Activated CD4-positive, alpha-beta T cell treated with anti-CD3 and anti-CD28 coated beads for 36 hours (primary cell): ENCODE measurements at regions not wholly inside any gene's neighbourhood (a gene's known extent, or its start where the extent isn't known, plus 50 kb on each side); places are given as distances from the start of the nearest gene placed in this dataset.

ENCODE experiments used
- ATAC-seq: fragments of 200-7000 bp; cut with Tn5 transposase; one replicate; pipeline ENCODE4 v1.10.0; 2021; ENCODE audit warnings: mild to moderate bottlenecking, moderate library complexity
- CTCF ChIA-PET: fragments of 350-600 bp; sonication (Branson Sonifier 250); formaldehyde crosslinking; loops from one replicate; lab custom pipeline; 2021; ENCODE audit warnings: antibody characterized with exemption; lab: Charles Lee
- POLR2A ChIA-PET: fragments of 350-600 bp; sonication (Branson Sonifier 250); formaldehyde crosslinking; loops from one replicate; lab custom pipeline; 2021; ENCODE audit warnings: antibody characterized with exemption, inconsistent platforms; lab: Charles Lee
- DNase-seq: peaks from one replicate; pipeline ENCODE4 v3.0.0-alpha.2; 2020
- H3K27ac Mint-ChIP-seq: one replicate; pipeline ENCODE4 v1.8.0; 2021; ENCODE audit warnings: mixed read lengths
- H3K27me3 Mint-ChIP-seq: one replicate; pipeline ENCODE4 v1.8.0; 2021; ENCODE audit warnings: mixed read lengths
- H3K36me3 Mint-ChIP-seq: one replicate; pipeline ENCODE4 v1.8.0; 2021; ENCODE audit warnings: low read depth, mixed read lengths
- H3K4me1 Mint-ChIP-seq: one replicate; pipeline ENCODE4 v1.8.0; 2021; ENCODE audit warnings: mixed read lengths
- H3K4me3 Mint-ChIP-seq: one replicate; pipeline ENCODE4 v1.8.0; 2021; ENCODE audit warnings: mild to moderate bottlenecking, moderate library complexity, mixed read lengths
- H3K9me3 Mint-ChIP-seq: one replicate; pipeline ENCODE4 v1.8.0; 2021; ENCODE audit warnings: low read depth, mixed read lengths
- intact Hi-C, 2 experiments: fragments of 100-400 bp; cut with DNase I in 1 of 2; cut with micrococcal nuclease in 1 of 2; formaldehyde crosslinking; loops; one replicate each; pipeline versions ENCODE4 v1.14.2 to v1.15.1; 2022 to 2024; cut with DNase I, micrococcal nuclease

DNA sequence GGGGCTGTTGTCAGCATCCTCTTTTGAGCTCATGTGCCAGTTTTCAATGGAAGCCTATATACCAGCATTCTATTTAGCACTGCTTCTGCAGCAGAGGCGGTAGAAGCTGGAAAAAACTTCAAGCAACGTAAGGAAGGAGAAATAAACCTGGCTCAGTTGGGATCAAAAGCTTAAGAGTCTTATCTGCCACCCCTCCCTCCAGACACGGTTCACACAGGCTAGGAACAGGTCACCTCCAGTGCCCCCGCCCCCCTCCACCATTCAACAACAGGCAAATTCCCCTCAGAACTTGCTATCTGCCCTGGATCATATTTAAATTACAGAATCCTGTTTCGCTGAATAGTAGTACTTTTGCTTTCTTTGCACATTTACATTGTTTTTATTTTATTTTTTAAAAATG lies 384.8 kb upstream of the PKDCC start:
- ChIA-PET CTCF (interaction anchor here (1.4 kb wide), 1 partner anchor 35 kb away, joined by 3 read pairs; no protein-coding TSS in a partner anchor), POLR2A (no interaction called here)
- no peak overlapping the region for H3K4me3 Mint-ChIP-seq
- no peaks in the 10 kb centered on the region for H3K27me3 Mint-ChIP-seq
- H3K27ac Mint-ChIP-seq, result no peak overlapping the region
- H3K36me3 Mint-ChIP-seq, result no peaks in the 10 kb centered on the region
- no peaks in the 10 kb centered on the region for H3K4me1 Mint-ChIP-seq
- H3K9me3 Mint-ChIP-seq, result no peaks in the 10 kb centered on the region
- no peak for DNase-seq
- ATAC-seq, result no peak
- intact Hi-C loops, result no loop called here

DNA sequence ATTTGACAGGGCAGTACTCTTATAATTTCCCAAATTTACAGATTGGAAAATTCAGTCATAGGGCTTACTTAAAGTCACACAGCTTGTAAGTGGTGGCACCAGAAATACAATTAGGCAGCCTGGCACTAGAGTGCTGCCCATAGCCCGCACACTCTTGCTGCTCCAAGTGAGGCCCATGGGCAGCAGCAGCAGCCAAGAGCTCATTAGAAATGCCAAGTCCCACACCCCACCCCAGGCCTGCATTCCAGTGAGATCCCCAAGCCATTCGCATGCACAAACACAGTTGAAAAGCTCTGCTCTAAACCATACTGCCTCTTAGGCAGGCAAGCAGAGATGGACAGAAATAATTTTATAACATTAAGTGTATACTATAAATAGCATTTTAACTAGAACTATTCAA lies 379.3 kb upstream of the PKDCC start:
- Mint-ChIP-seq H3K9me3 (no peaks in the 10 kb centered on the region), H3K36me3 (no peaks in the 10 kb centered on the region), H3K4me1 (no peaks in the 10 kb centered on the region), H3K27me3 (peaks cover 2% of the 10 kb centered on the region), H3K27ac (no peak overlapping the region), H3K4me3 (no peak overlapping the region)
- ChIA-PET CTCF (no interaction called here), POLR2A (no interaction called here)
- ATAC-seq, result no peak
- DNase-seq, result no peak
- intact Hi-C loops, result no loop called here

DNA sequence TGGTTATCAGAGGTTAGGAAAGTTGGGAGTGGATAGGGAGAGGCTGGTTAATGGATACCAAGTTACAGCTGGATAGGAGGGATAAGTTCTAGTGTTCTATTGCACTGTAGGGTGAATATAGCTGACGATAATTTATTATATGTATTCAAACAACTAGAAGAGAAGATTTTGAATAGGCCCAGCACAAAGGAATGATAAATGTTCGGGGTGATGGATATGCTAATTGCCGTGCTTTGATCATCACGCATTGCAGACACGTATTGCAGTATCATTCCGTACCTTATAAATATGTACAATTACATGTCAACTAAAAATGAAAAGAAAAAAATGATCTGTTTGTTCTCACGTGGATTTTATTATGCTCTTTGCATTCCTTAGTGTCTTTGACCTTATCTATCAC lies 369.2 kb upstream of the PKDCC start:
- peaks cover 7% of the 10 kb centered on the region for H3K27me3 Mint-ChIP-seq
- no peaks in the 10 kb centered on the region for H3K36me3 Mint-ChIP-seq
- H3K9me3 Mint-ChIP-seq, result no peaks in the 10 kb centered on the region
- POLR2A ChIA-PET, result no interaction called here
- CTCF ChIA-PET, result no interaction called here
- H3K4me1 Mint-ChIP-seq, result no peaks in the 10 kb centered on the region
- H3K4me3 Mint-ChIP-seq, result no peak overlapping the region
- no peak for ATAC-seq
- no peak for DNase-seq
- H3K27ac Mint-ChIP-seq, result no peak overlapping the region
- intact Hi-C loops, result no loop called here

DNA sequence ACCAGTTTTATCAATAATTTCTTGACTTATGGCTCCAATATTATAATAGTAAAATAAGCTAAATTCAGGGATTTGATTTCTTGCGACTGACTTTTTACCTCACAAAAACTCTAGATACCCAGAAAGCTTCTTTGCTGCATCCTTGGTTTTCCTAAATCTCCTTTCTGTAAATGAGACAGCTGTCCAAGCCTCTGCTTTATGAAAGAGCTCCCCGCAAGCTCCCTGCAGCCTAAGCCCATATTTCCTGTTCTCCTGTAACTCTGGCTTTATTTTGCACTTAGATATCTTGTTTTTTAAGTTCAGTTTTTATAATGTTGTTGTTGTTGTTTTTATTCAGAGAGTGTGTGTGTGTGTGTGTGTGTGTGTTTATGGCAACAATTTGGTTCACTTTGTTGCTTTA lies 361.7 kb upstream of the PKDCC start:
- no peak for ATAC-seq
- no peaks in the 10 kb centered on the region for H3K4me1 Mint-ChIP-seq
- no peak for DNase-seq
- H3K4me3 Mint-ChIP-seq, result no peak overlapping the region
- CTCF ChIA-PET, result interaction anchor here (0.8 to 1.4 kb wide), 2 partner anchors 10 to 12 kb away, joined by 3 to 10 read pairs; no protein-coding TSS in a partner anchor
- no peaks in the 10 kb centered on the region for H3K9me3 Mint-ChIP-seq
- POLR2A ChIA-PET, result no interaction called here
- intact Hi-C loops, result no loop called here
- H3K27ac Mint-ChIP-seq, result no peak overlapping the region
- peaks cover 11% of the 10 kb centered on the region for H3K27me3 Mint-ChIP-seq
- no peaks in the 10 kb centered on the region for H3K36me3 Mint-ChIP-seq

DNA sequence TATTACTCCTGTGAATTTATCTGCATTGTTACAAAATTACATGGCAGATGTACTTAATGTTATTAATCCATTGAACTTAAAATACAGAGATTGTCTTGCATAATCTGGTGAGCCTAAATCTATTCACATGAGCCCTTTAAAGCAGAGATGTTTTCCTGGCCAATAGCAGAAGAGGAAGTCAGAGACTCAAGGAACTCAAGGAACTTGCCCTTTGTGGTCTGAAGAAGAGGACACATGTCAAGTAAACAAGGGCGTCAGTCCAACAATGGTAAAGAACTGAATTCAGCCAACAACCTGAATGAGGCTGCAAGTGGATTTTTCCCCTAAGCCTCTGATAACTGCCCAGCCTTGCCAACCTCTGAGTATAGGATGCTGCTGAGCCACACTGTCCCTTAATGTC lies 356.3 kb upstream of the PKDCC start:
- no peak for DNase-seq
- Mint-ChIP-seq H3K4me1 (no peaks in the 10 kb centered on the region), H3K4me3 (no peak overlapping the region), H3K9me3 (no peaks in the 10 kb centered on the region), H3K36me3 (no peaks in the 10 kb centered on the region), H3K27me3 (peaks cover 4% of the 10 kb centered on the region), H3K27ac (no peak overlapping the region)
- ATAC-seq, result no peak
- intact Hi-C loops, result no loop called here
- ChIA-PET POLR2A (no interaction called here), CTCF (no interaction called here)

DNA sequence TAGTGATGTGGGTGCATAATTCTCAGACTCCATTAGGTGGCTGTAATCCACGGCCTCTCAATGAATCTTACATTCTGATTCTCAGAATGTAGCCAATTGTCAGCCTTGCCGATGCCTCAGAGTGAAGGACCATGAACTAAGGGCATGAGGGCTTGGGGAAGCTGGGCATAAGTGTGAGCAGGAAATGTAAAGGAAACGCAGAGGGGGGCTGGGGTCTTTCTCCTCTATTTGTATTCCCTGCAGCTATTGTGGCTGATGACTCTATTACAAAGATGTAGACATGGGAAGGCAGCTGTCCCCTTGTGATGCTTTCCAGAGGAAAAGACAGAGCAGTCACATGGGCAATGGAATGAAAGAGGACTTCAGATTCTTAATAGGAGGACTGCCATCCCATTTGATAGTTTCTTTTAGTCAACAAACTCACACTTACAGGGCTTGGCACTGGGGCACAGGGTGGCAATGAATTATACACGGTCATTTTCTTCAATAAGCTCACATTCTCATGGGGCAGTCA lies 353.2 kb upstream of the PKDCC start:
- intact Hi-C loops, result no loop called here
- no peak overlapping the region for H3K27ac Mint-ChIP-seq
- ChIA-PET CTCF (no interaction called here), POLR2A (interaction anchor here (0.5 to 0.6 kb wide), 2 partner anchors 34 to 296 kb away, joined by 3 to 5 read pairs; no protein-coding TSS in a partner anchor)
- no peak overlapping the region for H3K4me3 Mint-ChIP-seq
- DNase-seq, result no peak
- H3K36me3 Mint-ChIP-seq, result no peaks in the 10 kb centered on the region
- no peaks in the 10 kb centered on the region for H3K9me3 Mint-ChIP-seq
- ATAC-seq, result no peak
- H3K27me3 Mint-ChIP-seq, result peaks cover 1% of the 10 kb centered on the region
- H3K4me1 Mint-ChIP-seq, result no peaks in the 10 kb centered on the region

DNA sequence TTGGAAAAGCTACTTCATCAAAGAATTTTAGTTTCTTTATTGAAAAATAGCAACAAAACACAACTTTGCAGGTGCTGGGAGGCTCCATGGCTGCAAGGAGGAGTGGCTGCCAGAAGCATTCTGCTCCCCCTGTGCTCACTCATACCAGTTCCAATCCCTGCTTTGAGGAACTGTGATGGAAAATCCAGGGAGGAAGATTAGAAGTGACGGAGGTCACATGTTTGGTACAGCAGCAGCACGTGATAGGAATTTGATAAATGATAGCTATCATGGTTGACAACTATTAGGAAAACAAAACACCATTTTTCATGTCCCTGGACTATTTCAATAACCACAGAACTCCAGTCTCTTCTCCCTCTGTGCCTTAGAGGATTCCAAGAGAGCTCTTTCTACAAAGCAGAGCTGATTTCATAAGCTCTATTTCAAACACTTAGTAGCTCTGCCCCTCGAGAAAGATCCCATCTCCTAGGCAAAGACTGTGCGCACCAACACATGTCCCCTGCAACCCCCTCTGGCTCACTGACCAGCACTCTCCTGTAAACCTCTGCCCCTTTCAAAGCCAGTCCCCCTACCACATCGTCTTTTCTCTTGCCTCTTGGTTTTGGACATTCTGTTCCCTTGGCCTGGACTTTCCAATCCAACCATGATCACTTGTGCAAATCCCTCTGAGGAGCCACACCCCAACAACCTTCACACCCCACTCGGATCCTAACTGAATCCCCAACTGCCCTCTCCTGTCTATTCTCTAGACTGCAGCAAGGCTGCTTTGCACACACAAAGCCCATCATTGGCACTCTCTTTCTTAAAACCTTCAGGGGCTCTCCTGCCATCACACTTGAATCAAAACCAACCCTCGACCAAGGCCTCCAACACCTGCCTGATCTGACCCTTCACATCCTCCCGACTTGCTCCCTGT lies 352.4 kb upstream of the PKDCC start:
- CTCF ChIA-PET, result interaction anchor here (1.0 kb wide), 1 partner anchor 10 kb away, joined by 3 read pairs; no protein-coding TSS in a partner anchor
- no peaks in the 10 kb centered on the region for H3K36me3 Mint-ChIP-seq
- no peaks in the 10 kb centered on the region for H3K4me1 Mint-ChIP-seq
- intact Hi-C loops, result no loop called here
- no peak overlapping the region for H3K4me3 Mint-ChIP-seq
- H3K9me3 Mint-ChIP-seq, result no peaks in the 10 kb centered on the region
- POLR2A ChIA-PET, result interaction anchor here (0.6 kb wide), 1 partner anchor 296 kb away, joined by 3 read pairs; no protein-coding TSS in a partner anchor
- ATAC-seq, result no peak
- peaks cover 5% of the 10 kb centered on the region for H3K27me3 Mint-ChIP-seq
- no peak for DNase-seq
- H3K27ac Mint-ChIP-seq, result no peak overlapping the region

DNA sequence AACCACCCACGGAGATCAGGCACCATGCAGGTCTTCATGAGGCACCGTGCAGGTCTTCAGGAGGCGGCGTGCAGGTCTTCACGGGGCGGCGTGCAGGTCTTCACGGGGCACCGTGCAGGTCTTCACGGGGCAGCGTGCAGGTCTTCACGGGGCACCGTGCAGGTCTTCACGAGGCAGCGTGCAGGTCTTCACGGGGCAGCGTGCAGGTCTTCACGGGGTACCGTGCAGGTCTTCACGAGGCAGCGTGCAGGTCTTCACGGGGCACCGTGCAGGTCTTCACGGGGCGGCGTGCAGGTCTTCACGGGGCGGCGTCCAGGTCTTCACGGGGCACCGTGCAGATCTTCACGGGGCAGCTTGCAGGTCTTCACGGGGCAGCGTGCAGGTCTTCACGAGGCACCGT lies 350.4 kb upstream of the PKDCC start:
- no peak for DNase-seq
- Mint-ChIP-seq H3K36me3 (no peaks in the 10 kb centered on the region), H3K27me3 (peaks cover 5% of the 10 kb centered on the region), H3K4me3 (no peak overlapping the region), H3K9me3 (no peaks in the 10 kb centered on the region), H3K4me1 (no peaks in the 10 kb centered on the region), H3K27ac (no peak overlapping the region)
- no peak for ATAC-seq
- ChIA-PET POLR2A (no interaction called here), CTCF (interaction anchor here (1.2 to 2.0 kb wide), 2 partner anchors 11 to 35 kb away, joined by 3 to 10 read pairs; no protein-coding TSS in a partner anchor)
- intact Hi-C loops, result no loop called here

DNA sequence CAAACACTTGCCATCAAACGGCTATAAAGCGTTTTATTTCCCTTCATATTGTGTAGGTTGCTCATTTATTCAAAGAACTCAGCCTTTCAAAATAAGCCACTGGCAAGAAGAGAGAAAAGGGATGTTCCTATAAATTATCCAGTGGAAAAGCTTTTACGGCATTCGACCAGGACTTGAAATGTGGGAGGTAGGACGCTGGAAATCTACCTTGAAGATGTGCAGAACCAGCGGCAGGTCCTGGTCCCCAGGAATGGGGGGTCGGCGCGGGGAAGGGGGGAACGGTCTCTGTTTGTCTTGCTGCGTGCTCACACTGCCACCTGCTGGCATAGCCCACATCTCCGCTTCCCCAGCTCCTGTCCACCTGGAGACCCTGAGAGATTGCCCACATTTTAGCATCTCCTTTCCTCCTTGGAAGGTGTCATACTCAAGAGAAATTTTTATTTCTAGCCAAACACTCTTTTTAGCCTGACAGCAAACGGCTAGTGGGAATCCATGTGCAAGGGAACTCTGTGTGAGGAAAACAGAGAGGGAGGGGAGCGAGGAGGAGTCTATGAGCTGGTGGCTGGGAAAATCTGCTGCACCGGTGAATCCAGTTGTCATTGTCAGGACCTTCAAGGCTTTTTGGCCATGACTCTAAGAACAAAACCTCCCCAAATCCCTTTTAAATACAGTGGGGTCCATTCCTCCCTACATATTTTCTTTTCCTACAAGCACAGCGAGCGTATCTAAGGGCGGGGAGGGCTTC lies 349.0 kb upstream of the PKDCC start:
- Mint-ChIP-seq H3K36me3 (no peaks in the 10 kb centered on the region), H3K9me3 (no peaks in the 10 kb centered on the region), H3K4me1 (no peaks in the 10 kb centered on the region), H3K27ac (no peak overlapping the region), H3K27me3 (peaks cover 5% of the 10 kb centered on the region), H3K4me3 (no peak overlapping the region)
- intact Hi-C loops, result loop anchor here (1.0 to 2.0 kb wide), 3 partner anchors 285 to 1786 kb away; no protein-coding TSS in a partner anchor
- no peak for ATAC-seq
- CTCF ChIA-PET, result interaction anchor here (0.6 to 2.0 kb wide), 14 partner anchors 9 to 1853 kb away, joined by 3 to 10 read pairs (median 3); no protein-coding TSS in a partner anchor
- DNase-seq, result peak; percentile 50
- POLR2A ChIA-PET, result no interaction called here

DNA sequence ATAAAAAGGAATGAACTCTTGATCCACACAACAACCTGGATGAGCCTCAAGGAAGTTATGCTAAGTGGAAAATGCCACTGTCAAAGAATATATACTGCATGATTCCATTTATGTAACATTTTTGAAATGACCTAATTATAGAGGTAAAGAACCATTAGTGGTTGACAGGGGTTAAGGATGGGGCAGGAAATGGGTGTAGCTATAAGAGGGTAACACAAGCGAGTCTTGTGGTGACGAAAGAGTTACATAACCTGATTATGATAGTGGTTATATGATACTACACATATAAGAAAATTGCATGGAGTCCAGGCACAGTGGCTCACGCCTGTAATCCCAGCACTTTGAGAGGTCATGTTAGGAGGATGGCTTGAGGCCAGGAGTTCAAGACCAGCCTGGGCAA lies 346.6 kb upstream of the PKDCC start:
- H3K27me3 Mint-ChIP-seq, result peaks cover 5% of the 10 kb centered on the region
- H3K4me3 Mint-ChIP-seq, result no peak overlapping the region
- H3K4me1 Mint-ChIP-seq, result no peaks in the 10 kb centered on the region
- H3K9me3 Mint-ChIP-seq, result no peaks in the 10 kb centered on the region
- no peaks in the 10 kb centered on the region for H3K36me3 Mint-ChIP-seq
- DNase-seq, result no peak
- POLR2A ChIA-PET, result no interaction called here
- ATAC-seq, result no peak
- intact Hi-C loops, result no loop called here
- no peak overlapping the region for H3K27ac Mint-ChIP-seq
- CTCF ChIA-PET, result no interaction called here

DNA sequence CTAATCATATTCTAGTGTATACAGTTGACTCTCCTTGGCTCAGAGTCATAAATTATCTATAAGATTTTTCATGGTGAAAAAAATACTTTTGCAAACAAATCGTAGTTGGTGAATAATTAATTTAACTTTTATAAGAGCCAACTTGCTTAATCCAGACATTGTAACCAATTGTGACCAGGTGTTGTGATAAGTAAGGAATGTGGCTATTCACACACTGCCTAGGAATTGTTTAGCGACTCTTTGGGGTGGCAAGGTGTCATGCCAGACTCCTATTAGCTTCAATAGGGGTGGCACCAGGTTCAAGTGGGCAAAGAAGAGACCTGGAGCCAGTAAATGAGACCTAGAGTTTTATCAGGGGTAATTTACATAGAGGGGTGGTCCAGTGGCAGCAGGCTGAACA lies 344.7 kb upstream of the PKDCC start:
- Mint-ChIP-seq H3K27me3 (peaks cover 5% of the 10 kb centered on the region), H3K9me3 (no peaks in the 10 kb centered on the region), H3K4me3 (no peak overlapping the region), H3K27ac (no peak overlapping the region), H3K4me1 (no peaks in the 10 kb centered on the region), H3K36me3 (no peaks in the 10 kb centered on the region)
- POLR2A ChIA-PET, result no interaction called here
- CTCF ChIA-PET, result no interaction called here
- intact Hi-C loops, result no loop called here
- DNase-seq (no peak), ATAC-seq (no peak)
